Neuronal stem cell (in vitro differentiated cells): ENCODE measurements at regions not wholly inside any gene's neighbourhood (a gene's known extent, or its start where the extent isn't known, plus 50 kb on each side); places are given as distances from the start of the nearest gene placed in this dataset.

Experiments used
- DNase-seq: peaks from one replicate; pipeline ENCODE4 v3.0.0-alpha.2; 2013; ENCODE audit warnings: low spot score
- H2AFZ ChIP-seq: one replicate; pipeline ENCODE4 v1.6.1; 2013; ENCODE audit warnings: mild to moderate bottlenecking, low read length, inconsistent platforms
- H2AK5ac ChIP-seq: 2 replicates; pipeline ENCODE4 v1.6.1; 2013; ENCODE audit warnings: low read depth, mild to moderate bottlenecking, inconsistent platforms, low read length, moderate library complexity, mixed read lengths
- H2BK120ac ChIP-seq: 2 replicates; pipeline ENCODE4 v1.6.1; 2013; ENCODE audit warnings: low read depth, mild to moderate bottlenecking, inconsistent platforms, low read length, moderate library complexity, mixed read lengths
- H2BK12ac ChIP-seq: one replicate; pipeline ENCODE4 v1.6.1; 2013; ENCODE audit warnings: low read length, inconsistent platforms
- H2BK15ac ChIP-seq: 2 replicates; pipeline ENCODE4 v1.6.1; 2013; ENCODE audit warnings: mild to moderate bottlenecking, low read length, inconsistent platforms, mixed read lengths
- H2BK5ac ChIP-seq: one replicate; pipeline ENCODE4 v1.6.1; 2013; ENCODE audit warnings: inconsistent platforms, mild to moderate bottlenecking, low read length, moderate library complexity
- H3K14ac ChIP-seq: one replicate; pipeline ENCODE4 v1.6.1; 2013; ENCODE audit warnings: low read length, inconsistent platforms
- H3K18ac ChIP-seq: 2 replicates; pipeline ENCODE4 v1.6.1; 2013; ENCODE audit warnings: low read length, inconsistent platforms
- H3K23ac ChIP-seq: 2 replicates; pipeline ENCODE4 v1.6.1; 2013; ENCODE audit warnings: low read depth, mild to moderate bottlenecking, mixed read lengths, low read length, inconsistent platforms; ENCODE audit not compliant: poor library complexity
- H3K27ac ChIP-seq: replicated peaks from 3 replicates; pipeline ENCODE4 v1.5.1; 2013; ENCODE audit warnings: low read length, inconsistent platforms
- H3K27me3 ChIP-seq, 3 experiments: 2 replicates each; pipeline ENCODE4 v1.6.1; 2013; ENCODE audit warnings: low read length in 3 of 3, mild to moderate bottlenecking in 2 of 3, inconsistent platforms in 1 of 3, low read depth in 1 of 3, mixed read lengths in 1 of 3, moderate library complexity in 1 of 3; ENCODE audit not compliant: control insufficient read depth in 3 of 3, insufficient read depth in 3 of 3
- H3K36me3 ChIP-seq, 2 donors: replicated peaks in 1 of 2; 2 replicates each; pipeline ENCODE4 v1.6.1; 2013; ENCODE audit warnings: low read length in 2 of 2; ENCODE audit not compliant: control insufficient read depth in 2 of 2, insufficient read depth in 2 of 2
- H3K4ac ChIP-seq: 2 replicates; pipeline ENCODE4 v1.6.1; 2013; ENCODE audit warnings: inconsistent platforms, mild to moderate bottlenecking, low read length, moderate library complexity
- H3K4me1 ChIP-seq, 2 donors: 1 replicate in 1 of 2; 2 replicates in 1 of 2; pipeline ENCODE4 v1.6.1; 2013; ENCODE audit warnings: low read length in 2 of 2, low read depth in 1 of 2; ENCODE audit not compliant: control insufficient read depth in 2 of 2, insufficient read depth in 1 of 2
- H3K4me2 ChIP-seq: one replicate; pipeline ENCODE4 v1.6.1; 2013; ENCODE audit warnings: mild to moderate bottlenecking, low read length, inconsistent platforms; ENCODE audit not compliant: insufficient read depth, poor library complexity, severe bottlenecking
- H3K4me3 ChIP-seq, 2 donors: 2 replicates each; pipeline ENCODE4 v1.5.1; 2013; ENCODE audit warnings: low read length in 2 of 2, mild to moderate bottlenecking in 2 of 2, inconsistent platforms in 1 of 2, moderate library complexity in 1 of 2
- H3K79me1 ChIP-seq: one replicate; pipeline ENCODE4 v1.6.1; 2013; ENCODE audit warnings: low read depth, mild to moderate bottlenecking, inconsistent platforms, low read length, moderate library complexity
- H3K9ac ChIP-seq: one replicate; pipeline ENCODE4 v1.6.1; 2013; ENCODE audit warnings: mild to moderate bottlenecking, low read depth, low read length, inconsistent platforms; ENCODE audit not compliant: poor library complexity
- H3K9me3 ChIP-seq, 2 donors: replicated peaks in 1 of 2; 2 replicates each; pipeline versions ENCODE3 to v1.6.1; 2013; ENCODE audit warnings: low read length in 2 of 2, mild to moderate bottlenecking in 2 of 2, inconsistent platforms in 1 of 2, low read depth in 1 of 2, mixed read lengths in 1 of 2, moderate library complexity in 1 of 2; ENCODE audit not compliant: control insufficient read depth in 2 of 2, insufficient read depth in 1 of 2
- H4K8ac ChIP-seq: one replicate; pipeline ENCODE4 v1.6.1; 2013; ENCODE audit warnings: low read depth, mild to moderate bottlenecking, inconsistent platforms, low read length, moderate library complexity
- H4K91ac ChIP-seq: one replicate; pipeline ENCODE4 v1.6.1; 2013; ENCODE audit warnings: low read length, low read depth, mild to moderate bottlenecking, inconsistent platforms; ENCODE audit not compliant: poor library complexity
- WGBS, 2 donors: extraction: QIAGEN DNeasy Blood & Tissue Kit; methylation state at CpG; one replicate each; pipeline ENCODE4 v1.1.7; 2013; ENCODE audit warnings: missing lambda C conversion rate in 2 of 2, mixed read lengths in 1 of 2; ENCODE audit not compliant: insufficient read length in 2 of 2, insufficient replicate concordance in 1 of 2; ENCODE audit errors: extremely low coverage in 2 of 2; 5-methylcytosine and 5-hydroxymethylcytosine counted together

GRCh38 chr14:65877624-65878023 lies 465.1 kb downstream of the FUT8 start:
- no peak for DNase-seq
- no peak overlapping the region for H2AFZ ChIP-seq
- H2BK12ac ChIP-seq, result no peak overlapping the region
- no peak overlapping the region for H3K27ac ChIP-seq
- H3K79me1 ChIP-seq, result no peaks in the 10 kb centered on the region
- H3K9me3 ChIP-seq, result no peaks in the 10 kb centered on the region
- H3K4me3 ChIP-seq, result no peak overlapping the region
- no peak overlapping the region for H4K91ac ChIP-seq
- H3K27me3 ChIP-seq, result no peaks in the 10 kb centered on the region
- no peak overlapping the region for H4K8ac ChIP-seq
- H2AK5ac ChIP-seq, result no peak overlapping the region
- no peak overlapping the region for H3K4me2 ChIP-seq
- H2BK120ac ChIP-seq, result no peak overlapping the region
- H3K18ac ChIP-seq, result no peak overlapping the region
- no peak overlapping the region for H3K14ac ChIP-seq
- no peak overlapping the region for H2BK5ac ChIP-seq
- WGBS, 2 donors, result no CpG with 5 or more reads among the region's 4 CpGs
- H3K4ac ChIP-seq, result no peak overlapping the region
- no peak overlapping the region for H3K9ac ChIP-seq
- H3K4me1 ChIP-seq, result no peaks in the 10 kb centered on the region
- H2BK15ac ChIP-seq, result no peak overlapping the region
- no peak overlapping the region for H3K23ac ChIP-seq
- no peaks in the 10 kb centered on the region for H3K36me3 ChIP-seq

- no peak overlapping the region for H3K18ac ChIP-seq
- no peak overlapping the region for H3K4me2 ChIP-seq
- H3K79me1 ChIP-seq, result no peaks in the 10 kb centered on the region
- no peak overlapping the region for H2AFZ ChIP-seq
- H3K27me3 ChIP-seq, result no peaks in the 10 kb centered on the region
- no peak overlapping the region for H3K23ac ChIP-seq
- H2BK12ac ChIP-seq, result no peak overlapping the region
- H2BK15ac ChIP-seq, result no peak overlapping the region
- no peak overlapping the region for H3K4ac ChIP-seq
- no peak overlapping the region for H3K9ac ChIP-seq
- H3K27ac ChIP-seq, result no peak overlapping the region
- no peaks in the 10 kb centered on the region for H3K4me1 ChIP-seq
- H3K9me3 ChIP-seq, result no peaks in the 10 kb centered on the region
- no CpG with 5 or more reads among the region's 4 CpGs for WGBS, 2 donors
- no peak overlapping the region for H4K8ac ChIP-seq
- H4K91ac ChIP-seq, result no peak overlapping the region
- no peak overlapping the region for H2BK120ac ChIP-seq
- no peak overlapping the region for H2BK5ac ChIP-seq
- no peak overlapping the region for H3K4me3 ChIP-seq
- DNase-seq, result no peak
- no peaks in the 10 kb centered on the region for H3K36me3 ChIP-seq
- no peak overlapping the region for H2AK5ac ChIP-seq
- no peak overlapping the region for H3K14ac ChIP-seq
Measured at GRCh38 chr14:65878586-65878985, 466.1 kb downstream of the FUT8 start.

GRCh38 chr14:65879248-65880009 lies 466.9 kb downstream of the FUT8 start:
- H2AK5ac ChIP-seq, result no peak overlapping the region
- no CpG with 5 or more reads among the region's 3 CpGs for WGBS, 2 donors
- no peaks in the 10 kb centered on the region for H3K36me3 ChIP-seq
- H3K9me3 ChIP-seq, result no peaks in the 10 kb centered on the region
- no peaks in the 10 kb centered on the region for H3K27me3 ChIP-seq
- DNase-seq, result no peak
- H4K91ac ChIP-seq, result no peak overlapping the region
- H3K9ac ChIP-seq, result no peak overlapping the region
- no peak overlapping the region for H3K4me2 ChIP-seq
- H2BK120ac ChIP-seq, result no peak overlapping the region
- H3K18ac ChIP-seq, result no peak overlapping the region
- no peak overlapping the region for H2BK5ac ChIP-seq
- H3K79me1 ChIP-seq, result no peaks in the 10 kb centered on the region
- no peak overlapping the region for H2BK15ac ChIP-seq
- no peaks in the 10 kb centered on the region for H3K4me1 ChIP-seq
- H3K4me3 ChIP-seq, result no peak overlapping the region
- H3K27ac ChIP-seq, result no peak overlapping the region
- no peak overlapping the region for H2AFZ ChIP-seq
- H3K4ac ChIP-seq, result no peak overlapping the region
- no peak overlapping the region for H4K8ac ChIP-seq
- no peak overlapping the region for H3K23ac ChIP-seq
- no peak overlapping the region for H2BK12ac ChIP-seq
- H3K14ac ChIP-seq, result no peak overlapping the region

- Histone ChIP-seq H4K91ac (no peak overlapping the region), H3K4ac (no peak overlapping the region), H3K4me3 (no peak overlapping the region), H2BK120ac (no peak overlapping the region), H3K4me1 (no peaks in the 10 kb centered on the region), H3K36me3 (no peaks in the 10 kb centered on the region), H3K23ac (no peak overlapping the region), H3K9me3 (no peaks in the 10 kb centered on the region), H3K9ac (no peak overlapping the region), H2BK5ac (no peak overlapping the region), H2AFZ (no peak overlapping the region), H3K27ac (no peak overlapping the region), H3K18ac (no peak overlapping the region), H2AK5ac (no peak overlapping the region), H3K79me1 (no peaks in the 10 kb centered on the region), H4K8ac (no peak overlapping the region), H2BK12ac (no peak overlapping the region), H3K27me3 (no peaks in the 10 kb centered on the region), H3K14ac (no peak overlapping the region), H2BK15ac (no peak overlapping the region), H3K4me2 (no peak overlapping the region)
- DNase-seq, result no peak
Measured at GRCh38 chr14:65880507-65880906, 468.0 kb downstream of the FUT8 start.
